ENCODE measurements at regions not wholly inside any gene's neighbourhood (a gene's known extent, or its start where the extent isn't known, plus 50 kb on each side); places are given as distances from the start of the nearest gene placed in this dataset.
"Not testable (repeated sequence)": the region's sequence is repeated elsewhere in the genome, so short reads cannot be mapped to it uniquely, and the experiment has no call there.

DNA sequence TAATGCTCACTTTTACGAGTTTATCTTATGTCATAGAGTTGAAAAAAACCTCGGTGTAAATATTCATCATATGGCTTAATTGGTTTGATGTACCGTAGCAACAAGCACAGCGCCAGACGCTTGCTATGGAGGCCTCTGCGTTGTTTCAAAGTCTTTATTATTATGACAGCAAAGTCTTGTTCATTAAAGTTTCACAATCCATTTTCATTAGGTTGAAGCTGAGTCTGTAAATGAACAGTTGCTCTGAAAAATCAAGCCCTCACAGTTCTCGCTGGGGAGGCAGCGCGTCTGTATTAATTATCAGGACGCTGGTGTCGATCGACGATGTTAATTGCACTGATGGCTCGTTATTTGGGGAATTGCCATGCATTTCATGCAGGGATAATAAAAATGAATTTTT lies 185.6 kb downstream of the INSC start:
- DNase-seq: no peak

DNA sequence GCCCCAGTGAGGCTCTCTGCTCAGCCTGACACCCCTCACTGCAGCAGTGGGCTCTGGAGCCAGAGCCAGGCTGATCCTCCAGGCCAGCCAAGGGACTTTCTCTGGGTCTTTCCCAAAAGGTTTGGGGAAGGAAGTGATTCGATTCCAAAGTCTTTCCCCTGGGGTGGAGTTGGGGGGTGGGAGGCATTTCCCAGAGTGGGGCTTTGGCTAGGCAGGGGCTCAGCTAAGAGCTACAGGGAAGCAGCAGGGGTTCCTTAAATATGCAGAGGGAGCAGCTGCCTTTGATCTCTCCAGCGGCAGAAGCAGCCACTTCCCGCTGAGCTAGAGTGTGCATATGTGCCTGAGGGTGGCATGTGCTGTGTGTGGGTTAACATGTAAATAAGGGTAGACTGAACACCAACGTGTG lies 192.9 kb downstream of the INSC start:
- no peak for DNase-seq

DNA sequence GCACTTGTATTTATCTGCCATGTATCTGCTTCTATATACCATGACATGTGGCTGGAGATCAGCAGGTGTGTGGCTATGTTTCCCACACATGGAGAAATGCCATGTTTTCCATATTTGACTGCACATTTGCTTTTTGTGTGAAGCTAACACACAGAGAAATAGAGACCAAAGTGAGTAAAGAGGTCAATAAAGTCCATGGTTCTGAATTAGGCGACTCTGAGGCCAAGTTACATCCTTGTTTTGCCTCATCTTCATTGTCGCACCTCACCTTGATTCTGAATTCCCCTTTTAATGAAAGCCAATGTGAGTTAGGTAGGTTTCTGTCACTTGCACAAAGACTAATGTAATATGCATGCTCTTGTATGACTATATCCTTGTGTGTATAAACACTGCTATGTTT lies 194.1 kb downstream of the INSC start:
- no peak for DNase-seq

DNA sequence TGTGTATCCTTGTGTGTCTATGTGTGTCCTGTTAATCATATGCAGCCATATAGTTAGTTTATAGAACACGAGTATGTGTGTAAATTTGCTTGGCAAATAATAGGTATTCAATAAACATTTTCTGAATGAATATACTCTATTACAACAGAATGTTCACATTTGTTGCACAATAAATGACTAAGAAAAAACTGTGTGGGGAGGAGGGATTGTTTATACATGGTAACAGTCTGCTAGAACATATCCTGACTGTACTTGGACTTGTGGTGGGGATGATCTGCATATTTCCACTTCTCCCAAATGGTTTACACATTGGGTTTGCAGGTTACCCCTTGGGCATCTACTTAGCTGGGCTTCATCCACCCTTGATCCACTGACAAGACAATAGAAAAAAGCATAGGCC lies 194.6 kb downstream of the INSC start:
- no peak for DNase-seq

DNA sequence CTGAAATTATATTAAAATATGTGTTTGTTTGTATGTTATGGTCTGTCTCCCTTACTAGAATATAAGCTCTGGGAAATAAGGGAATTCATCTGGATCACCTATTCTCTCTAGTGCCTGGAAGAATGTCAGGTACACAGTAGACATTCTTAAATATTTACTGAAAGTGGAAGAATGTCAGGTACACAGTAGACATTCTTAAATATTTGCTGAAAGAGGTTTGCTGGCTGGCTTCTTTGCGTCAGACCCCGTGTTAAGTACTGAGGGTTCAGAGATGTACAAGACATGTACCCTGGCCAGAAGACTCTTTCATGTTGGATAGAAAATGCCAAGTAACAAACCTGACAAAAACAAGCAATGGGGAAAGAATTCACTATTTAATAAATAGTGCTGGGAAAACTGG lies 199.1 kb downstream of the INSC start:
- no peak for DNase-seq

DNA sequence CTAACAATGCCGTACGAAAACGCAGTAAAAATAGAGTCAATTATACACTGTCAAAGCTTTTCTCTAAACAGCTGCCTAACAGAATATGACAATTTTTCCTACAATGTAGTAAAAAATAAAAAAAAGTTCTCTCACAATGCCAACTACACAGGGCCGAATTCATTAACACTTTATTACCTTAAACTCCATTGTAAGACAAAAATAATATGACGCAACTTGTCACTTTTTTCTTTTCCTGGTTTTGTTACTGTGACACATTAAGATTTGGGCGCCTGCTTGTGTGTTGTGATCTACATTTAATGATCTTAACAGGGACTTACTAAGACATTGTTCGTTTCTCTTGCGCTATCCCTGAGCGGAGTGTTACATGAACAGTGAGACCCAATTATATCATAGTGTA lies 204.1 kb downstream of the INSC start:
- DNase-seq: no peak

DNA sequence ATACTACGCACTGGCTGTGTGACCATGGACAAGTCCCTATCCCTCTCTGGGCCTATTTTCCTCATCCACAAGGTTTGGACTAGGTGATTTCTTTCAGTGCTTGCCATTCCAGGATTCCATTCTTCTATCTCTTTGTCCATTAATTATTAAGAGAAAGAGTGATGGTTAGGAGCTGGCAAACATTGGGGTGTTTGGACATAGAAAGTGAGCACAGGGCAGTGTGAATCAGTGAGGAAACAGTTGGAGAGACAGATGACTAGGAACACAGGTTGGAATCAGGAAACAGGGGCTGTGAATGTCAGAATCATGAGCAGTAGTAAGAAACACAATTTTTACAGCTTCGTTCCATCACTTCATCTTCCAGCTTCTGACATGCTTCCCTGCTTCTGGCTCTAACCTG lies 211.8 kb downstream of the INSC start:
- no peak for DNase-seq

DNA sequence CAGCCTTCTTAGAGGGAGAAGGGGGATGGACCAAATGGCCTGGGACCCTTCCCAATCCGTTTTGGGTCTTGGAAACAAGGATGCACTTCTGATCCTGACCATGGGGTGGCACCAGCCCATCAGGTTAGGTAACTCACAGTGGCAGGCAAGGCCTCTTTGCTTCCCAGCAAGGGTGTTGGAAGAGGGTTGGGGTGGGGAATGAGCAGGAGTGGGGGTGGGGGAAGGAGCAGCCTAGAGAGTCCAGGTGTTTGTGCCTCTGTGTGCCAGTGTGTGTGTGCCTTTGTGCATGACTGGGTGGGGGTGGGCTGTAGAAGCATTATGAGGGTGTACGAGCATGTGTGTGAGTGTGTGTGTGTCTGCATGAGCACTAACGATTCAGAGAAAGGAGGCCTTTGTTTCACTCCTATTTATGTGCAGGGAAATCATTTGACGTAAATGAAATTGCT lies 213.1 kb downstream of the INSC start:
- no peak for DNase-seq

DNA sequence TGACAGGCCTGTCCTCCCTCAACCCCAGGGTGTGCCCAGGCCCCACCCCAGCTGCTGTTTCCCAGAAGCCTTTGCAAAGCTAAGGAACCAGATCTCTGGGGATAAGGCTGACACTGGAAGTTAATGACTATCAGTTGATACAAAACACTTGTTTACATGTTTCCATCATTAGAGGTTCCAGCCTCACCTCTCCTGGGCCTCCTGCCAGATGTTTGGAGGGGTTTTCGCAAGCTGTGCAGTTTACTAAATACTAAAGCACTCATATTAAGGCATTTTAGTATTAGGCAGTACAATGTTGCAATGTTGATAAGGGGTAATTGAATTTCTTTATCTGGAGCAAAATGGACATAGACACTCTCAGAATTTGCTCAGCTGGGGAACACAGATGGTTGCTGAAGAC lies 218.7 kb downstream of the INSC start:
- no peak for DNase-seq

DNA sequence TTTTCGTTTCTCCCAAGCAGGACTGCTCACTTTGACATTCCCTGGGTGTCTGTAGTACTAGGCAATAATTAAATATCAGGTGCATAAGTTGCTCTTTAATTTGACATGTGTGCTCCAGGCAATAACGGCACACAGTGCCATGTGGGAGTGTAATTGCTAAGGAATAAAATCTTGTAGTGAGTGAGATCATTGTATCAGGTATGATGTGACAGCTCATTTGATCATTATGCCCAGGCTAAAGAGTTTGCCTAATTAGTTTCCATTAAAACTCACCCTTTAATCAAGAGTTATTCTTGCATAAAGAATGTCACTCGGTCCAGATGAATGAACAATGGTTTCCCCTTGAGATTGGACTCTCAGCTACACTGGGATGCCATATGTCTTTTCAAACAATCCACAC lies 220.0 kb downstream of the INSC start:
- no peak for DNase-seq

DNA sequence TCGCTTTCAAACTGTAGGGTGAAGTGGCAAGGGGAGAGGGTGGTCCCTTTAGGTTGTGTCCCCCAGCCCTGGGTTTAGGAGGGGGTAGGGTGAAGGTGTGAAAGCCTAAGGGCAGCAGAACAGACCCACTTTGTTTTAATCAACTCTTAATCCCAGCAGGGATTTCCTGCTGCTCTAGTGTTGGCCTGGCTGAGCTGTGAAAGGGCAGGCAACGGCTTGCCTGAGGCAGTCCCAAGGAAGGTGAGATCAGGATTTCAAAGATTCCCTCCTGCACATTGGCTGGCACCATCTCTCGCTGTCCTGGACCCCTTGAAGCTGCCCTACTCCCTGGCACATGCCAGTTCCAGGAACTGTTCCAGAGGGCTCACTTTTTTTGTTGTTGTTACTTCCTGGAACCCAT lies 221.3 kb downstream of the INSC start:
- DNase-seq: no peak

DNA sequence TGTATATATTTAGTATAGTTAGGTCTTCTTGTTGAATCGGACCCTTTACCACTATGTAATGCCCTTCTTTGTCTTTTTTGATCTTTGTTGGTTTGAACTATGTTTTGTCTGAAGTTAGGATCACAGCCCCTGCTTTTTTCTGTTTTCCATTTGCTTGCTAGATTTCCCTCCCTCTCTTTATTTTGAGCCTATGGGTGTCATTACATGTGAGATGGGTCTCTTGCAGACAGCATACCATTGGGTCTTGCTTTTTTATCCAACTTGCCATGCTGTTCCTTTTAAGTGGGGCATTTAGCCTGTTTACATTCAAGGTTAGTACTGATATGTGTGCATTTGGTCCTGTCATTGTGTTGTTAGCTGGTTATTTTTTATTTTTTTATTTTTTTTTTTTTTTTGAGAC lies 224.6 kb downstream of the INSC start:
- no peak for DNase-seq

DNA sequence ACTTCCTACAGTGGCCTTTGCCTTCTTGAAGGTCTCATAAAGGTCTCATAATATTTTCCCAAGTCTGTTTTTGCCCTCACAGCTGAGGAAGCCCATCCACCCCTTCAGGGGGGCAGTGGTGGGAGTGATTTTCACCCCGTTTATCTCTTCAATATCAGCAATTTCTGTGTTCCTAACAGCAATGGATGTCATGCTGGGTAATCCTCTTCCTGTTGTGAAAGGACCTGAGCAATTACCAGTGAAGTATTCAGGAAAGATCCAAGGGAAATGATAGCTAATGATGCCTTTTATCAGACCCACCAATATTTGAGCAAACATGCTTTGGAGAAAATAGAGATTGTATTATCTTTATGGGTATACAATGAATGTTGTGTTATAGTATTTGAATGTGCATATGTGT lies 226.9 kb downstream of the INSC start:
- no peak for DNase-seq

DNA sequence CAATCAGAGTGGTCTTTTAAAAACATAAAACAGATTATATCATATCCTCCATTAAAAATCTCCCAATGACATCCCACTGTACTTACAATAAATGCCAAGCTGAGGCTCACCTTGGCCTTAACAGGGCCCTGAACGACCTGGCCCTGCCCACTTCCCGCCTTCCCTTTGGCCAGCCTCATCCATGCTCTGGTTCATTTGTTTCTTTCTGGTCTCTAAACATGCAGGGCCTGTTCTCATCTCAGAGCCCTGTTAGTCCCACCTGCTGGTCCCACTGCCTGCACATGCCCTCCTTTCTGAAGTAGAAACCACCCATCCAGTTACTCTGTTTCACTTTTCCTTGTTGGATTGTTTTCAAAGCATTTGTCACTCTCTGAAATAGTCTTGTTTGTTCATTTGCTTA lies 227.4 kb downstream of the INSC start:
- no peak for DNase-seq

DNA sequence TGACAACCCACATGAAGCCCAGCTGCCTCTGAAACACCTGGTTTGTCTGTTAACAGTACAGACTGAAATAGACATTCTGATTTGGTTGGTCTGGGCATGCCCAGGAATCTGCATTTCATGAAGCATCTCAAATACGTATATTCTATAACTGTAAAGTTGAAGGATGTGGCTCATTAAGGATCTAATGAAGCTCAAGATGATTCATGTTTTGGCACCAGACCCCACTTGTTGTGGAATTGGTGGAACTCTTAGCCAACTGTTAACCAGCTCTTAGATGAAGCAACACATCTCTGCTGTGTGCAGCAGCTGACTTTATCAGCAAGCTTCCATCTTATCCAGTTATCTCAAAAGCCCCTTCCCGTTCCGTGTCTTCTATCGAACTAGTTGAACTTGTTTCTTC lies 232.2 kb downstream of the INSC start:
- no peak for DNase-seq

DNA sequence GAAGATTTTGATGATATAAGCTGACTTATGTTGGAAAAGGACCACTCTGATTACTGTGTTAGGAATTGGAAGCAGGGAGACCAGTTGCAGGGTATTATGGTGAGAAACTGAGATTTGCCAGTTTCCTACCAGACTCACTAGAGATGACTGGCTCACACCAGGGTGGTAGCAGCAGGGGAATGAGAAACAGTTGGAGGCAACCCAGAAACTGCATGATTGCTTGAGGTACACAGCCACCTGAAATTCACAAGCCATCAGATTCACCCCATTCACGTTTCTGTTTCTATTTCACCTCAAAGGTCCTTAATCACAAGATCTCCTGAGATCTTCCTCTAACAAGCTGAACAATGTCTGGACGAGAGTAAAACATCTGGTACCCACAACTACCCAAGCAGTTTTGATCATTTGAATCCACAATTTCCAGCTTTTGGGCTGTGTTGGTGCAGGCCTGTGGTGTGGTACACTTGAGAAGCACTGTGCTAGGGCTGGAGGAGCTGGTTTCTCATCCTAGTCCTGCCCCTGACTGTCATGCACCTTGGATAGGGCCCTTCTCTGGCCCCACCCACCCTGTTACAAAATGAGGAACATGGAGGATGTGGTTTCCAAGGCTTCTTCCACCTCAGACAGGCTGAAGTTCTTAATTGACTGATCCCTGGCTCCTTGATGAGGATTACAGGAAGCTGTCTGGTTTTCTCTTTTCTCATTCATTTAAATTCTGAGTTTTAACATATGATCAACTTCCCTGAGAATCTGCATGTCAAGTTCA lies 233.4 kb downstream of the INSC start:
- DNase-seq: no peak

DNA sequence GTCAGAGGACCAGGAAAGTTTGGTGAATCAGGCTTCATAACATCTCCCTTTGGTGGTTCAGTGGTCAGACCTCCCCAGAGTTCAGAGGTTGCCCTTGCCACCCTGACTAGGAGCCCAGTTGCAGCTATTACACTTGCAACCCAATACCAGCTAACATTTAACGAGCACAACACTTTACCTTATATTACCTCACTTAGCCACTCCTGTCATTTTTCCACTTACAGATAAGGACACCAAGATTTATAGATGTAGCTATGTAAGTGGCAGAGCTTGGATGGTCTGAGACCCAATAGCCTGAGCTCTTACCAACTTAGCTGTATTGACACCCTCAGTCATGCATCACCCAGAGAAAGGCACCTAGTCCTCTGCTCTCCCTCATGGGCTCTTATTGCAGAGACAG lies 234.7 kb downstream of the INSC start:
- no peak for DNase-seq

DNA sequence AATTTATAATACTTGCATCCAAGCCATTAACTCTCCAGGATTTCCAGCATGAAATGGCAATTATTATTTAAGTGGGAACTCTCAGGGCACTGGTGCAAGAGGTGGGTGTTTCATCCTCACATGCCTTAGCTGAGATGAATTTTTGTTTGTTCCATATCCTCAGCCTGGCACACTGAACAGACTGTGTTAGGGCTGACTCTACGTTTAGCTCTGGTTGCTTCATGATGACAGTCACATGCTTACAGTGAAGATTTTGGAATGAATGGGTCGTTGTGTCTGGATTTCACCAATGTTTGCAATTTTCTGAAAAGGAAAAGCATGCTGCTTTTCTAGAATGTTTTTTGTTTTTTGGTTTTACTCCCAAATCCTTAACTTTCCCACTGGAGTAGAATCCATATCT lies 246.6 kb downstream of the INSC start:
- DNase-seq: no peak

DNA sequence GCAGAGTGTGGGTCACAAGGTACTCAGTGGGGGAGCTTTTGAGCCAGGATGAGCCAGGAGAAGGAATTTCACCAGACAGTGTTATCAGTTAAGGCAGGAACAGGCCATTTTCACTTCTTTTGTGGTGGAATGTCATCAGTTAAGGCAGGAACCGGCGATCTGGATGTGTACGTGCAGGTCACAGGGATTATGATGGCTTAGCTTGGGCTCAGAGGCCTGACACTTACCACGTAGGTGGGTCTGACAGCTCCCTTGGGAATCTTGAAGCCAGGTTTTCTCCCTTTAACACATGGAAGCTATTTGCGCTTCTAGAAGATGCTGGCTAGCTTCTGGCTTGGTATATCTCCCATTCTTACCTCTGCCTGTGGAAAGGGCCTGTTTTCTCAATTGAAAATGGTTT lies 250.6 kb downstream of the INSC start:
- not testable (repeated sequence) for DNase-seq

DNA sequence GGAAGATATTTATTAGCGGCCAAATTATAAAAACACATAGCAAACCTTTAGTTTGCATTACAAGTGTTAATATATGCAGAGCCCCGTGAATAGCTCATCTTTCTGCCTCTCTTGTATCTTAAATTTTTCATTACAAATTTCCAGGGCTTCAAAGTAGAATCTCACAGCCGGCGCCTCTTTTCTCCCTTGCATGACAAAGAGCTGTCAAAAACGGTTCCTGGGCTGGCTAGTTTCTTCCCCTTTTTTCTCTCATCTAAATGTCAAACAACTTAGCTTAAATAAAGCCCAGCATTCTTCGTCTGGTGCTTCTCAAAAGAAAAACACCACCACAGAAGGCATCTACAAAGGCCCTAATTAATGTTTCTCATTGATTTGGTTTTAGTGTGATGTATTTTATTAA lies 253.0 kb downstream of the INSC start:
- no peak for DNase-seq

DNA sequence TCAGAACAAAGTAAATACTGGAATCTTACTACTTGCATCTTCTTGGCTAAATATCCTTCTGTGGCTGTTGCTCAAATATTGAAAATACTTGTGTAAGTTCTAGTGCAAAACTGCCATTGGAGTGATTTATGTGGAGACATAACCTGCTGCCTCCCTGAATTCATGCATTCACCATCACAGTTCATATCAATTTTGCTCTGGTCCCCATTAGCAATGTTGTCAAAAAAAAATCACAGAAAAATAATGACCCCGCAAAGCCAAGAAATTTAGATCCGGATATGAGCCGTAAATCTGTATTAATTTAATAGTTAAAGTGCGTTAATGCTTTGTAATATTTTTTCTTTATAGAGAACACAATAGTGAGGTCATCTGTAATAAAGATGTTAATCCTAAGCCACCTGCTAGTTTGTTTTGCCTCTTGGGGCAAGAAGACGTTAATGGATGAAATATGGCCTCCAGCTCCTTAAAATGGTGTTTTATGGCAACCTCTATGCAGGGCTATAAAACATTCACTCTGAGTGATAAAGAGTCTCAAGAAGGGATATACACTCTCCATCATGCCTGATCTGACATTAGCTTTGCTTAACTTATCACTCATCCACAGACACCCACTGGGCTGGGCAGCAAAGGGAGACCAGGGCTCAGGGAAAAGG lies 255.9 kb downstream of the INSC start:
- DNase-seq: no peak

DNA sequence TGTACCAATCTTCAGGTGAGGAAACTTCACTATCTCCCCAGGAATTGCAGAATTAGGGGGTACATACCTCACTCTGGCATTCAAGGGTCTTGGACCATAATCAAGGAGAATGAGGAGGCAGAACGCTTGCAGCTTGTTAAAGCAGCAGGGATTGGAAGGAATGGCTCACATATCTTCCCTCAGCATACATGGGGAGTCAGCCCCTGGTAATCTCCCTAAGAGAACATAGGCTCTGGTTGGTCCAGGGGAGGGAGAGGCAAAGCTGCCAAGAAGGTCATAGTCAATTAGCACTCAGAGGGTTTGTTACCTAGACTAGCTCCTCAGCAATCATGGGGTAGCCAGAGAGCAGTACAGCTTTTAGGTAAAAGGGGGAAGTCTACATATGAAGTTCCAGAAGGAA lies 256.8 kb downstream of the INSC start:
- no peak for DNase-seq

DNA sequence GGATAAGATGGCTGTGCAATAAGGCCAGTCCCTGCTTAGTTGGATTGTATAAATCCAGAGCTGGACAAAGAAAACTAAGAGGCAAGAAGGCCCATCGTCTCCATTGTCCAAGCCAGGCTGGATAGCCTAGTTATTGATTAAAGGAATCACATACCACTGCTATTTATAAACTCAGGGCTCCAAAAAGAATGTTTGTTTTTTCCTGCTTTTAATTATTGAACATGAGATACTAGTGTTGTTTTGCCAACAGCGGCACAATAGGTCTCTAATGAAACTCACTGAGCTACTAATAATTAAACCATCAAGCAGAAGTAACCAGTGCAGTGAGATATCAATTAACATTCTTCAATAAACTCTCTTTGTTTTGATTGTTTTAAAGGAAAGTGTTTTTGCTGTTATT lies 259.7 kb downstream of the INSC start:
- no peak for DNase-seq

DNA sequence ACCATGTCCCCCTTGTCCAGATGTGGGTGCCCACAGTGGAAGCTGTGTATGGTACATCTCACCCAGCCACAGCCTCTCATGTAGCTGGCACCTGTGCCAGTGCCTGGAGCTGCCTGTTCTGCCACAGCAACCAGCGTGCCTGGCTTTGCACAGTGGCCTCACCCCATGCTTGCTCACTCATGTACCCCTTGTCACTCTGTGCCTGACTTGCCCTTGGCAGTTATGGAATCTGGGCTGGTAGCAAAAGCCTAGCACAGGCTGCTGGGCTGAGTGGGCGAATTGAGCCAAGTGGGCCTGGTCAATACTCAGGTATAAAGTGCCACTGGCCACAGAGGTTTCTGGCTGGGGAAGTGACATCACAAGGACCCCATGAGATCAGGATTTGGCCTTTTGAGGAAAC lies 264.2 kb downstream of the INSC start:
- no peak for DNase-seq

DNA sequence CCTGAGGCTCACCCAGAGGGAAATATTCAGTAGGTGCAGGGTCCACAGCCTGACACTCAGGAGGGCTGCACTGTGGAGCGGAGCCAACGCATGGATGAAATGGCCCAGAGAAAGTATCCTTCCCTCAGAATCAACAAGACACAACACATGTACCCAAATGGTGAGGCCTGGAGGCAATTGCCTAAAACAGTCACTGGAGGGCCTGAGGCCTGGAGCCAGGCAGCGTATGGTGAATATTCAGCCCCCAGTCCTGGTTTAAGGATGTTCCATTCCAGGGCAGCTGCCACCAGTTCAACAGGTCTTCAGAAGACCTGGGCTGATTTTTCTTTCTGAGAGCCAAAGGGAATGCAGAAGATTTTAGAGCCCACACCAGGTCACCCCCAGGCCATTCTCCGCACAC lies 264.8 kb downstream of the INSC start:
- no peak for DNase-seq

All from T-helper 9 cell (primary cell).